Progenitor cell of endocrine pancreas (in vitro differentiated cells): ENCODE measurements at regions not wholly inside any gene's neighbourhood (a gene's known extent, or its start where the extent isn't known, plus 50 kb on each side); places are given as distances from the start of the nearest gene placed in this dataset.
A peak's percentile ranks its signal among the peaks of the same experiment; 100 is the strongest.

ENCODE experiments used
- DNase-seq: peaks from one replicate; pipeline ENCODE4 v3.0.0; 2021; ENCODE audit warnings: low spot score; ENCODE audit not compliant: unreplicated experiment
- H3K27ac Mint-ChIP-seq: 2 replicates; pipeline ENCODE4 v1.8.0; 2021; ENCODE audit warnings: mild to moderate bottlenecking, moderate library complexity, mixed read lengths
- H3K27me3 Mint-ChIP-seq: 2 replicates; pipeline ENCODE4 v1.8.0; 2021; ENCODE audit warnings: mixed read lengths
- H3K36me3 Mint-ChIP-seq: 2 replicates; pipeline ENCODE4 v1.8.0; 2022; ENCODE audit warnings: mixed read lengths; ENCODE audit not compliant: insufficient read depth
- H3K4me1 Mint-ChIP-seq: 2 replicates; pipeline ENCODE4 v1.8.0; 2021; ENCODE audit warnings: low read depth, mixed read lengths
- H3K4me3 Mint-ChIP-seq: 2 replicates; pipeline ENCODE4 v1.8.0; 2021; ENCODE audit warnings: low read depth, mild to moderate bottlenecking, moderate library complexity, mixed read lengths
- H3K9me3 Mint-ChIP-seq: 2 replicates; pipeline ENCODE4 v1.8.0; 2021; ENCODE audit warnings: low read depth, mixed read lengths
- TF ChIP-seq, protein P1 (sequence below): fragments of 200-600 bp; sonication (generic); IDR thresholded peaks from one replicate; pipeline ENCODE4 v1.5.0; 2021; ENCODE audit warnings: antibody characterized with exemption, mild to moderate bottlenecking; ENCODE audit not compliant: unreplicated experiment

GRCh38 chr10:36448760-36449691 lies 676.4 kb upstream of the ANKRD30A start:
- Mint-ChIP-seq H3K9me3 (no peaks in the 10 kb centered on the region), H3K27ac (peak overlapping the region; percentile 69), H3K4me1 (peaks cover 32% of the 10 kb centered on the region), H3K4me3 (peak overlapping the region; percentile 27), H3K36me3 (no peaks in the 10 kb centered on the region), H3K27me3 (no peaks in the 10 kb centered on the region)
- DNase-seq: no peak
- TF ChIP-seq, protein P1, sequence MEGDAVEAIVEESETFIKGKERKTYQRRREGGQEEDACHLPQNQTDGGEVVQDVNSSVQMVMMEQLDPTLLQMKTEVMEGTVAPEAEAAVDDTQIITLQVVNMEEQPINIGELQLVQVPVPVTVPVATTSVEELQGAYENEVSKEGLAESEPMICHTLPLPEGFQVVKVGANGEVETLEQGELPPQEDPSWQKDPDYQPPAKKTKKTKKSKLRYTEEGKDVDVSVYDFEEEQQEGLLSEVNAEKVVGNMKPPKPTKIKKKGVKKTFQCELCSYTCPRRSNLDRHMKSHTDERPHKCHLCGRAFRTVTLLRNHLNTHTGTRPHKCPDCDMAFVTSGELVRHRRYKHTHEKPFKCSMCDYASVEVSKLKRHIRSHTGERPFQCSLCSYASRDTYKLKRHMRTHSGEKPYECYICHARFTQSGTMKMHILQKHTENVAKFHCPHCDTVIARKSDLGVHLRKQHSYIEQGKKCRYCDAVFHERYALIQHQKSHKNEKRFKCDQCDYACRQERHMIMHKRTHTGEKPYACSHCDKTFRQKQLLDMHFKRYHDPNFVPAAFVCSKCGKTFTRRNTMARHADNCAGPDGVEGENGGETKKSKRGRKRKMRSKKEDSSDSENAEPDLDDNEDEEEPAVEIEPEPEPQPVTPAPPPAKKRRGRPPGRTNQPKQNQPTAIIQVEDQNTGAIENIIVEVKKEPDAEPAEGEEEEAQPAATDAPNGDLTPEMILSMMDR: no peak

- TF ChIP-seq, protein P1: no peak
- peaks cover 3% of the 10 kb centered on the region for H3K9me3 Mint-ChIP-seq
- peaks cover 32% of the 10 kb centered on the region for H3K4me1 Mint-ChIP-seq
- H3K27ac Mint-ChIP-seq: no peak overlapping the region
- no peaks in the 10 kb centered on the region for H3K36me3 Mint-ChIP-seq
- no peak for DNase-seq
- no peaks in the 10 kb centered on the region for H3K27me3 Mint-ChIP-seq
- H3K4me3 Mint-ChIP-seq: no peak overlapping the region
Measured at GRCh38 chr10:36446881-36447280, 678.5 kb upstream of the ANKRD30A start.

DNA sequence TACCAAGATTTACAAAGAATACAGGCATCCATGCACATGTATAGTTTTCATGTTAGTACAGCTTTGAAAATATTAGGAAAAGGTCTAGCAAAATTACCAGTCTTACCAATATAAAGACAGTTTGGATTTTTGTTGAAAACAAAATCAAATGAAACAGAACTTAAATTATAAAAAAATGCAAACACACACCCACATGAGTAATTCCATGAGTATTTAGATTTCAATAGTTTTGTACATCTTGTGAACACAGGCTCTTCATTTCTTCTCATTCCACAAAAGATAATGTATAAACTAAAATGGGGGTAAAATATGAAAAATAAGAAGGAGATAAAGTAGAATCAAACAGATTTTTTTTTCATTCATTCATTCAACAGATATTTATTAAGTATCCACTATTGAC lies 682.2 kb upstream of the ANKRD30A start:
- H3K9me3 Mint-ChIP-seq: peaks cover 3% of the 10 kb centered on the region
- H3K4me1 Mint-ChIP-seq: peaks cover 22% of the 10 kb centered on the region
- no peak for DNase-seq
- no peak overlapping the region for H3K27ac Mint-ChIP-seq
- TF ChIP-seq, protein P1: no peak
- H3K36me3 Mint-ChIP-seq: peaks cover 2% of the 10 kb centered on the region
- H3K4me3 Mint-ChIP-seq: no peak overlapping the region
- no peaks in the 10 kb centered on the region for H3K27me3 Mint-ChIP-seq

DNA sequence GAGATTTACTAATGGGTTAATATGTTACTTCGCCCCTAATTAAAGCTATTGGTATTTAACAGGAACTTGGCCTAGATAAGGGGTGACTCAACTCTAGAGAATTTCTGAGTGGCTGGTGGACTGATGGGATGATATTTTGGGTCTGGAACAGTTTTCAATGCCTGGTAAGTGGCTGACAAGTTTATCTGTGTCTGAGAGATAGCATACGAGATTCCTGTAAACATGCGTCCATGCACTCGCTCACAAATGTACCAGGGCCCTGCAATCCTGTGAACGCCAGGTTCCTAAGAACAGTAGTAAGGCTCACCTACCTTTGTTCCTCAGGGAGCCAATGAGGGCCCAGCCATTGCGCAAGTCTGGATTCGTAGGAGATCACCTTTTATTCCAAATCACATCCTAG lies 683.8 kb upstream of the ANKRD30A start:
- Mint-ChIP-seq H3K27me3 (no peaks in the 10 kb centered on the region), H3K36me3 (peaks cover 5% of the 10 kb centered on the region), H3K4me1 (peaks cover 22% of the 10 kb centered on the region), H3K9me3 (peaks cover 6% of the 10 kb centered on the region), H3K27ac (peak overlapping the region; percentile 64), H3K4me3 (no peak overlapping the region)
- DNase-seq: no peak
- TF ChIP-seq, protein P1: no peak

DNA sequence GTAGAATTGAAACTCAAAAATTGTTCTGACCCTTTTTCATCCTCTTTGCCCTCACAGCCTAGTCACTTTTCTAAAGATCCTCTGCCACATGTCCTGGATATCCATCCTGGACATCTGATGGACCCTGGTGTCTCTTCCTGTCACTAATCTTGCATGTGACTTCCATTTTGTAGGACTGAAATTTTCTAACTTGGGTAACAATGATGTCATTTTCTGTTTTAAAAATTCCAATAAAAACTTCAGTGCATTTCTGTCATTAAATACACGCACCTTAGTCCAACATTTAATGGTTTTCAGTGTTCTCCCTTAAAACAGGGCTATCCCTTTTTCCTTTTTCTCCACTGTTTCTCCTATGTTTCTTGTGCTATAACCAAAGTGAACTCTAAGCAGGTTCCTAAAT lies 684.9 kb upstream of the ANKRD30A start:
- H3K36me3 Mint-ChIP-seq: peaks cover 5% of the 10 kb centered on the region
- no peak overlapping the region for H3K27ac Mint-ChIP-seq
- H3K4me1 Mint-ChIP-seq: peaks cover 19% of the 10 kb centered on the region
- no peak for DNase-seq
- H3K27me3 Mint-ChIP-seq: no peaks in the 10 kb centered on the region
- no peak overlapping the region for H3K4me3 Mint-ChIP-seq
- TF ChIP-seq, protein P1: no peak
- H3K9me3 Mint-ChIP-seq: peaks cover 6% of the 10 kb centered on the region
